ENCODE measurements at regions not wholly inside any gene's neighbourhood (a gene's known extent, or its start where the extent isn't known, plus 50 kb on each side); places are given as distances from the start of the nearest gene placed in this dataset.
"Not testable (repeated sequence)": the region's sequence is repeated elsewhere in the genome, so short reads cannot be mapped to it uniquely, and the experiment has no call there.

- no peak for DNase-seq (ENCODE audit: low spot score)
These were observed 195.7 kb downstream of the ZNF608 start for GRCh38 chr5:124550731-124551130.

GRCh38 chr5:124549891-124550436 lies 196.5 kb downstream of the ZNF608 start:
- DNase-seq (ENCODE audit: low spot score), result no peak

- DNase-seq (ENCODE audit: low spot score), result no peak
These were observed 199.8 kb downstream of the ZNF608 start for GRCh38 chr5:124546643-124547042.

- DNase-seq (ENCODE audit: low spot score), result no peak
These were observed 201.9 kb downstream of the ZNF608 start for GRCh38 chr5:124544366-124545055.

GRCh38 chr5:124538931-124539330 lies 207.5 kb downstream of the ZNF608 start:
- DNase-seq (ENCODE audit: low spot score), result no peak

GRCh38 chr5:124538191-124538590 lies 208.2 kb downstream of the ZNF608 start:
- no peak for DNase-seq (ENCODE audit: low spot score)

GRCh38 chr5:124537522-124537921 lies 208.9 kb downstream of the ZNF608 start:
- DNase-seq (ENCODE audit: low spot score), result no peak

- no peak for DNase-seq (ENCODE audit: low spot score)
These were observed 209.3 kb downstream of the ZNF608 start for GRCh38 chr5:124537107-124537506.

- DNase-seq (ENCODE audit: low spot score), result no peak
These were observed 210.1 kb downstream of the ZNF608 start for GRCh38 chr5:124536333-124536732.

- no peak for DNase-seq (ENCODE audit: low spot score)
These were observed 215.5 kb downstream of the ZNF608 start for GRCh38 chr5:124530916-124531315.

GRCh38 chr5:124528838-124529237 lies 217.6 kb downstream of the ZNF608 start:
- no peak for DNase-seq (ENCODE audit: low spot score)

GRCh38 chr5:124527220-124527991 lies 219.0 kb downstream of the ZNF608 start:
- no peak for DNase-seq (ENCODE audit: low spot score)

- not testable (repeated sequence) for DNase-seq (ENCODE audit: low spot score)
These were observed 220.4 kb downstream of the ZNF608 start for GRCh38 chr5:124526079-124526478.

- DNase-seq (ENCODE audit: low spot score), result no peak
These were observed 221.7 kb downstream of the ZNF608 start for GRCh38 chr5:124524552-124525232.

- DNase-seq (ENCODE audit: low spot score), result no peak
These were observed 222.5 kb downstream of the ZNF608 start for GRCh38 chr5:124523897-124524296.

- DNase-seq (ENCODE audit: low spot score), result no peak
These were observed 223.4 kb downstream of the ZNF608 start for GRCh38 chr5:124522992-124523391.

- no peak for DNase-seq (ENCODE audit: low spot score)
These were observed 224.8 kb downstream of the ZNF608 start for GRCh38 chr5:124521461-124522230.

GRCh38 chr5:124519396-124519795 lies 227.0 kb downstream of the ZNF608 start:
- DNase-seq (ENCODE audit: low spot score), result no peak

GRCh38 chr5:124516567-124516966 lies 229.9 kb downstream of the ZNF608 start:
- no peak for DNase-seq (ENCODE audit: low spot score)

- DNase-seq (ENCODE audit: low spot score), result no peak
These were observed 230.8 kb downstream of the ZNF608 start for GRCh38 chr5:124515497-124516245.

GRCh38 chr5:124514956-124515355 lies 231.5 kb downstream of the ZNF608 start:
- DNase-seq (ENCODE audit: low spot score), result no peak

Data from ureter (tissue), 1 donor.